ENCODE measurements at regions not wholly inside any gene's neighbourhood (a gene's known extent, or its start where the extent isn't known, plus 50 kb on each side); places are given as distances from the start of the nearest gene placed in this dataset.

- Histone ChIP-seq H3K4me1 (replicated peaks) (no peaks in the 10 kb centered on the region), H3K27me3 (replicated peaks; ENCODE audit: insufficient read depth) (peaks cover 2% of the 10 kb centered on the region), H3K36me3 (no peaks in the 10 kb centered on the region), H3K9me3 (no peaks in the 10 kb centered on the region), H3K27ac (no peak overlapping the region), H3K4me3 (no peak overlapping the region)
- WGBS, result 66% methylated on average over 11 of the region's 11 CpGs
- intact Hi-C loops (cut with DNase I), result no loop called here
- DNase-seq (ENCODE audit: low spot score), result no peak
- TF ChIP-seq POLR2A (IDR thresholded peaks at IDR 0.05), result no peak
- no peak for TF ChIP-seq CTCF (IDR thresholded peaks at IDR 0.05)
- TF ChIP-seq POLR2AphosphoS5 (IDR thresholded peaks at IDR 0.05), result no peak
Observed at GRCh38 chr1:50358962-50359361, 64.3 kb downstream of the DMRTA2 start.

GRCh38 chr1:50357186-50357585 lies 66.1 kb downstream of the DMRTA2 start:
- no peak overlapping the region for H3K27ac ChIP-seq
- no peak for DNase-seq (ENCODE audit: low spot score)
- TF ChIP-seq CTCF (IDR thresholded peaks at IDR 0.05) (no peak), POLR2AphosphoS5 (IDR thresholded peaks at IDR 0.05) (no peak), POLR2A (IDR thresholded peaks at IDR 0.05) (no peak)
- 80% methylated on average over 6 of the region's 6 CpGs for WGBS
- H3K4me1 ChIP-seq (replicated peaks), result no peaks in the 10 kb centered on the region
- H3K27me3 ChIP-seq (replicated peaks; ENCODE audit: insufficient read depth), result peaks cover 2% of the 10 kb centered on the region
- intact Hi-C loops (cut with DNase I), result no loop called here
- no peak overlapping the region for H3K4me3 ChIP-seq
- no peaks in the 10 kb centered on the region for H3K9me3 ChIP-seq
- H3K36me3 ChIP-seq, result no peaks in the 10 kb centered on the region

GRCh38 chr1:50354813-50355212 lies 68.4 kb downstream of the DMRTA2 start:
- WGBS, result 75% methylated on average over 4 of the region's 4 CpGs
- Histone ChIP-seq H3K4me1 (replicated peaks) (no peaks in the 10 kb centered on the region), H3K4me3 (no peak overlapping the region), H3K27ac (no peak overlapping the region), H3K36me3 (no peaks in the 10 kb centered on the region), H3K27me3 (replicated peaks; ENCODE audit: insufficient read depth) (peaks cover 2% of the 10 kb centered on the region), H3K9me3 (no peaks in the 10 kb centered on the region)
- no peak for TF ChIP-seq POLR2AphosphoS5 (IDR thresholded peaks at IDR 0.05)
- TF ChIP-seq CTCF (IDR thresholded peaks at IDR 0.05), result no peak
- no peak for TF ChIP-seq POLR2A (IDR thresholded peaks at IDR 0.05)
- intact Hi-C loops (cut with DNase I), result no loop called here
- DNase-seq (ENCODE audit: low spot score), result no peak

GRCh38 chr1:50352428-50352827 lies 70.8 kb downstream of the DMRTA2 start:
- intact Hi-C loops (cut with DNase I), result no loop called here
- WGBS, result 73% methylated on average over 2 of the region's 2 CpGs
- H3K27me3 ChIP-seq (replicated peaks; ENCODE audit: insufficient read depth), result peaks cover 2% of the 10 kb centered on the region
- H3K9me3 ChIP-seq, result no peaks in the 10 kb centered on the region
- TF ChIP-seq POLR2A (IDR thresholded peaks at IDR 0.05), result no peak
- TF ChIP-seq CTCF (IDR thresholded peaks at IDR 0.05), result no peak
- TF ChIP-seq POLR2AphosphoS5 (IDR thresholded peaks at IDR 0.05), result no peak
- H3K27ac ChIP-seq, result no peak overlapping the region
- no peaks in the 10 kb centered on the region for H3K4me1 ChIP-seq (replicated peaks)
- DNase-seq (ENCODE audit: low spot score), result no peak
- H3K36me3 ChIP-seq, result no peaks in the 10 kb centered on the region
- no peak overlapping the region for H3K4me3 ChIP-seq

- no peaks in the 10 kb centered on the region for H3K9me3 ChIP-seq
- no peak overlapping the region for H3K27ac ChIP-seq
- intact Hi-C loops (cut with DNase I), result no loop called here
- WGBS, result 77% methylated on average over 8 of the region's 8 CpGs
- no peak for DNase-seq (ENCODE audit: low spot score)
- no peak for TF ChIP-seq POLR2AphosphoS5 (IDR thresholded peaks at IDR 0.05)
- TF ChIP-seq POLR2A (IDR thresholded peaks at IDR 0.05), result no peak
- no peak for TF ChIP-seq CTCF (IDR thresholded peaks at IDR 0.05)
- H3K4me1 ChIP-seq (replicated peaks), result no peaks in the 10 kb centered on the region
- no peaks in the 10 kb centered on the region for H3K36me3 ChIP-seq
- no peaks in the 10 kb centered on the region for H3K27me3 ChIP-seq (replicated peaks; ENCODE audit: insufficient read depth)
- H3K4me3 ChIP-seq, result no peak overlapping the region
Observed at GRCh38 chr1:50350868-50351267, 72.4 kb downstream of the DMRTA2 start.
